AG09319 (cell line): ENCODE measurements at regions not wholly inside any gene's neighbourhood (a gene's known extent, or its start where the extent isn't known, plus 50 kb on each side); places are given as distances from the start of the nearest gene placed in this dataset.

ENCODE experiments used
- DNase-seq: peaks from one replicate; pipeline ENCODE4 v3.0.0-alpha.2; 2010; ENCODE audit warnings: low read depth; ENCODE audit errors: extremely low read depth
- CTCF ChIP-seq: IDR thresholded peaks from 2 replicates; pipeline ENCODE4 v1.5.1; 2011; ENCODE audit warnings: low read depth, mild to moderate bottlenecking, inconsistent platforms, low read length, moderate library complexity

GRCh38 chr3:159923336-159923735 is 65.3 kb upstream of the IL12A start:
- no peak for DNase-seq
- no peak for TF ChIP-seq CTCF

- TF ChIP-seq CTCF, result no peak
- DNase-seq, result no peak
Measured at GRCh38 chr3:159923956-159924355, 64.7 kb upstream of the IL12A start.

GRCh38 chr3:159924411-159924810 is 64.2 kb upstream of the IL12A start:
- no peak for DNase-seq
- TF ChIP-seq CTCF, result no peak

GRCh38 chr3:159925248-159925647 is 63.4 kb upstream of the IL12A start:
- TF ChIP-seq CTCF, result no peak
- DNase-seq, result no peak

GRCh38 chr3:159926573-159926972 is 62.1 kb upstream of the IL12A start:
- DNase-seq, result no peak
- no peak for TF ChIP-seq CTCF

- no peak for TF ChIP-seq CTCF
- no peak for DNase-seq
Measured at GRCh38 chr3:159928071-159928491, 60.6 kb upstream of the IL12A start.

GRCh38 chr3:159928666-159929065 is 60.0 kb upstream of the IL12A start:
- DNase-seq, result peak; percentile 86
- TF ChIP-seq CTCF, result no peak
